Left ventricle myocardium inferior (tissue), 1 donor: ENCODE measurements at regions not wholly inside any gene's neighbourhood (a gene's known extent, or its start where the extent isn't known, plus 50 kb on each side); places are given as distances from the start of the nearest gene placed in this dataset.

ENCODE experiments used
- DNase-seq: peaks from one replicate; pipeline ENCODE4 v3.0.0-alpha.2; 2020
- H3K27ac ChIP-seq: fragments of 200-600 bp; replicated peaks from 2 replicates; pipeline ENCODE4 v1.8.0; 2021
- H3K27me3 ChIP-seq: fragments of 200-600 bp; 2 replicates; pipeline ENCODE4 v1.8.0; 2021; ENCODE audit warnings: low read depth
- H3K36me3 ChIP-seq: fragments of 200-600 bp; 2 replicates; pipeline ENCODE4 v1.8.0; 2021
- H3K4me1 ChIP-seq: fragments of 200-600 bp; 2 replicates; pipeline ENCODE4 v1.8.0; 2021
- H3K4me3 ChIP-seq: fragments of 200-600 bp; 2 replicates; pipeline ENCODE4 v1.8.0; 2021; ENCODE audit warnings: mild to moderate bottlenecking, moderate library complexity
- H3K9me3 ChIP-seq: fragments of 200-600 bp; replicated peaks from 2 replicates; pipeline ENCODE4 v1.8.0; 2021
- intact Hi-C: fragments of 100-400 bp; cut with micrococcal nuclease; formaldehyde crosslinking; loops from one replicate; pipeline ENCODE4 v1.11.0; 2022
- TF ChIP-seq, protein P1 (sequence below): fragments of 200-600 bp; IDR thresholded peaks from 2 replicates; pipeline ENCODE4 v1.8.0; 2021; ENCODE audit warnings: antibody characterized with exemption, mild to moderate bottlenecking, borderline replicate concordance
- donor health status: DM: no; HTN: yes; CAD: no; lungs with severe emphysema.

DNA sequence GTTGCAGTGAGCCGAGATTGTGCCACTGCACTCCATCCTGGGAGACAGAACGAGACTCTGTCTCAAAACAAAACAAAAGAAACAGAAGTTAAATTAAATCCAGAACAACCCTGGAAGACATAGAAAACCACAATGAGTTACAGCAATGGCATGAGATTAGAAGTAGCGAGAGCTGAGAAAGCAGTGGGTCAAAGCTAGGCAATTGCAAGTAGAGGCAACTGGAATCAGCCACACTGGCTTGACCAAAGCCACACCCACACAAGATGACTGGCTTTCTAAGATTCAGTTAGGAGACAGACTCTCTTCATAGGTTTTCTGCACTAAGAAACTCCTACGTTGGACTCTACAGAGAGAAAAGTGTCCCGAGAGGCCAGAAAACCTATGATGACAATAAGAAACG, 443.0 kb downstream of the GPM6A start:
- TF ChIP-seq, protein P1, sequence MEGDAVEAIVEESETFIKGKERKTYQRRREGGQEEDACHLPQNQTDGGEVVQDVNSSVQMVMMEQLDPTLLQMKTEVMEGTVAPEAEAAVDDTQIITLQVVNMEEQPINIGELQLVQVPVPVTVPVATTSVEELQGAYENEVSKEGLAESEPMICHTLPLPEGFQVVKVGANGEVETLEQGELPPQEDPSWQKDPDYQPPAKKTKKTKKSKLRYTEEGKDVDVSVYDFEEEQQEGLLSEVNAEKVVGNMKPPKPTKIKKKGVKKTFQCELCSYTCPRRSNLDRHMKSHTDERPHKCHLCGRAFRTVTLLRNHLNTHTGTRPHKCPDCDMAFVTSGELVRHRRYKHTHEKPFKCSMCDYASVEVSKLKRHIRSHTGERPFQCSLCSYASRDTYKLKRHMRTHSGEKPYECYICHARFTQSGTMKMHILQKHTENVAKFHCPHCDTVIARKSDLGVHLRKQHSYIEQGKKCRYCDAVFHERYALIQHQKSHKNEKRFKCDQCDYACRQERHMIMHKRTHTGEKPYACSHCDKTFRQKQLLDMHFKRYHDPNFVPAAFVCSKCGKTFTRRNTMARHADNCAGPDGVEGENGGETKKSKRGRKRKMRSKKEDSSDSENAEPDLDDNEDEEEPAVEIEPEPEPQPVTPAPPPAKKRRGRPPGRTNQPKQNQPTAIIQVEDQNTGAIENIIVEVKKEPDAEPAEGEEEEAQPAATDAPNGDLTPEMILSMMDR = no peak
- H3K36me3 ChIP-seq = no peaks in the 10 kb centered on the region
- no peak for DNase-seq
- H3K4me3 ChIP-seq = no peak overlapping the region
- H3K9me3 ChIP-seq = no peaks in the 10 kb centered on the region
- H3K4me1 ChIP-seq = no peaks in the 10 kb centered on the region
- intact Hi-C loops = no loop called here
- H3K27me3 ChIP-seq = no peaks in the 10 kb centered on the region
- no peak overlapping the region for H3K27ac ChIP-seq

DNA sequence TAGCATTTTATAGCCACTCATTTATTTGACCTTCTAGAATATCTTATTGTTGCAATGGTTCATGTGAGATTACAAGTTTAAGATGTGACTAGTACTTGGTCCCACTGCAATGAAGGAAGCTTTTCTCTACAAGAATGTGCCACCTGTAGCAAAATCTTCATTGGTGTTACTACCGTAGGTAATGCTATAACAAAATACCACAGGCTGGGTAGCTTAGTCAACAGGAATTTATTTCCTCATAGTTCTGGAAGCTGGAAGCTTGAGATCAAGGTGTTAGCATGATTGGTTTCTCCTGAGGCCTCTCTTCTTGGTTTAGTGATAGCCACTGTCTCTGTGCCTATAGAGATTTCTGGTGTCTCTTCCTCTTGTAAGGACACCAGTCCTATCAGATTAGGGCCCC, 441.0 kb downstream of the GPM6A start:
- no peak for DNase-seq
- Histone ChIP-seq H3K27me3 (no peaks in the 10 kb centered on the region), H3K27ac (no peak overlapping the region), H3K4me1 (no peaks in the 10 kb centered on the region), H3K4me3 (no peak overlapping the region), H3K9me3 (no peaks in the 10 kb centered on the region), H3K36me3 (no peaks in the 10 kb centered on the region)
- TF ChIP-seq, protein P1 = no peak
- intact Hi-C loops = no loop called here

- Histone ChIP-seq H3K9me3 (no peaks in the 10 kb centered on the region), H3K4me1 (no peaks in the 10 kb centered on the region), H3K4me3 (no peak overlapping the region), H3K27me3 (no peaks in the 10 kb centered on the region), H3K27ac (no peak overlapping the region), H3K36me3 (no peaks in the 10 kb centered on the region)
- DNase-seq = no peak
- TF ChIP-seq, protein P1 = no peak
- intact Hi-C loops = no loop called here
Observed at GRCh38 chr4:175373031-175373430, 439.0 kb downstream of the GPM6A start.

- intact Hi-C loops = no loop called here
- no peak overlapping the region for H3K27ac ChIP-seq
- no peak overlapping the region for H3K4me3 ChIP-seq
- H3K27me3 ChIP-seq = no peaks in the 10 kb centered on the region
- no peaks in the 10 kb centered on the region for H3K9me3 ChIP-seq
- TF ChIP-seq, protein P1 = no peak
- H3K36me3 ChIP-seq = no peaks in the 10 kb centered on the region
- DNase-seq = no peak
- no peaks in the 10 kb centered on the region for H3K4me1 ChIP-seq
Observed at GRCh38 chr4:175374459-175374858, 437.6 kb downstream of the GPM6A start.

GRCh38 chr4:175376287-175376977, 435.6 kb downstream of the GPM6A start:
- no peaks in the 10 kb centered on the region for H3K27me3 ChIP-seq
- DNase-seq = no peak
- intact Hi-C loops = no loop called here
- H3K9me3 ChIP-seq = no peaks in the 10 kb centered on the region
- TF ChIP-seq, protein P1 = no peak
- no peaks in the 10 kb centered on the region for H3K36me3 ChIP-seq
- H3K4me3 ChIP-seq = no peak overlapping the region
- no peaks in the 10 kb centered on the region for H3K4me1 ChIP-seq
- H3K27ac ChIP-seq = no peak overlapping the region

- no peak for DNase-seq
- no peak overlapping the region for H3K4me3 ChIP-seq
- intact Hi-C loops = no loop called here
- no peak overlapping the region for H3K27ac ChIP-seq
- TF ChIP-seq, protein P1 = no peak
- no peaks in the 10 kb centered on the region for H3K9me3 ChIP-seq
- H3K27me3 ChIP-seq = no peaks in the 10 kb centered on the region
- H3K4me1 ChIP-seq = no peaks in the 10 kb centered on the region
- no peaks in the 10 kb centered on the region for H3K36me3 ChIP-seq
Observed at GRCh38 chr4:175377203-175377602, 434.9 kb downstream of the GPM6A start.
